ENCODE measurements at regions not wholly inside any gene's neighbourhood (a gene's known extent, or its start where the extent isn't known, plus 50 kb on each side); places are given as distances from the start of the nearest gene placed in this dataset.

DNA sequence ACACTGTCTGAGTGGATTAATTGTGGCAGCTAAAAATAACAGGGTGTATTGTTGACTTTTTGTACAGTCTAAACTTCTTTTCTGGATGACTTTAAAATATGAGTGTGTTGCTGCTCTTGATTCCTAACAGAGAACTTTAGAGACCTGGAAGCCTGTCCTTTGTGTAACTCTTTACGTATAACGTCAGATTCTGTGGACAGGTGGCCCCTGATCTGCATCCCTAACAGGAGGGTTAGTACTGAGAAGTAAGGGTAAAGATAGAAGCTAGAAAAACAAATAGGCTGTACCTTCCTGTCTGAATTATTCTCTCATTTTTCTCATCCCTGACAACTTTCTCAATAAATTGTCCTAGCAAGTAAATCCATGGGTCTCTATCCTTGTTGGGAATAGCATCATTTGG is 105.7 kb upstream of the LIMCH1 start:
- H3K9ac ChIP-seq (ENCODE audit: low read depth, low read length), result peak overlapping the region; percentile 22; the same call in 1 of the 2 replicates
- H3K4me1 ChIP-seq (ENCODE audit: insufficient read depth, low read length), result peaks cover 64% of the 10 kb centered on the region
- no peaks in the 10 kb centered on the region for H3K9me3 ChIP-seq (ENCODE audit: control insufficient read depth, insufficient read depth, low read length)
- no peaks in the 10 kb centered on the region for H3K36me3 ChIP-seq (ENCODE audit: insufficient read depth, low read length)

DNA sequence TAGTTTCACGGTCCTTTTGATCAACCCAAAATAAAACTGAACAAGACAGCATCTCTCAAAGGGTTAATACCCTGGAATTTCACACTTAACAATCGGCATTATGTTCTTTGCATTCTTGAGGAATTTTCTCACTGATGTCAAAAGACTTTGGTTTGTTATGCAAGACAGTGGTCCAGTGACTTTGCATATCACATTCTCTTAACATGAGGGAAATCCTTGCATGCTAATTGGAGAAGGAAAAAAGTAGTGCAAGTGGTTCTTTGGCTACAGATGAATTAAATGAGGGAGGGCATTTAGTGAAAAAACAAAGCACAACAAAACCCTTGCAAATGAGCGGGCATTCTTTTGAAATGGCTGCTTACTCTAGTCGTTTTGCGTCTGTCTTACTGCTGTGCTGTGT is 105.1 kb upstream of the LIMCH1 start:
- peaks cover 59% of the 10 kb centered on the region for H3K4me1 ChIP-seq (ENCODE audit: insufficient read depth, low read length)
- no peaks in the 10 kb centered on the region for H3K36me3 ChIP-seq (ENCODE audit: insufficient read depth, low read length)
- no peaks in the 10 kb centered on the region for H3K9me3 ChIP-seq (ENCODE audit: control insufficient read depth, insufficient read depth, low read length)
- 0 out of 2 replicates have a peak overlapping the region, but pooled peaks have one; percentile 22 for H3K9ac ChIP-seq (ENCODE audit: low read depth, low read length)

DNA sequence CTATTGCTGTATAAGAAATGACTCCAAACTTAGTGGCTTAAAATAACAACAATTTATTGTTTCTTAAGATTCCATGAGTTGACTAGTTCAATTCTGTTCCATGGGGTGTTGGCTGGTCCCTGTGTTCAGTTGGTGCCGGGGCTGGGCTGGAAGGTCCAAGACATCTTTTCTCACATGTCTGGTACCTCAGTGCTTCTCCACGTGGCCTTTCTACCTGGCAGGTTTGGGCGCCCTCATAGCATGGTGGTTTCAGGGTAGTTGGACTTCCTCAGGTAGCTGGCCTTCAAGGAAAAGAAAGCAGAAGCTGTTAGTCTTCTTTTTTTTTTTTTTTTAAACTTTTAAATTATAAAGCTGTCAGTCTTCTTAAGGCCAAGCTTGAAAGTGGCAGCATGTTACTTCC is 104.6 kb upstream of the LIMCH1 start:
- Histone ChIP-seq H3K4me1 (ENCODE audit: insufficient read depth, low read length) (peaks cover 55% of the 10 kb centered on the region), H3K36me3 (ENCODE audit: insufficient read depth, low read length) (no peaks in the 10 kb centered on the region), H3K9ac (ENCODE audit: low read depth, low read length) (no peak overlapping the region), H3K9me3 (ENCODE audit: control insufficient read depth, insufficient read depth, low read length) (no peaks in the 10 kb centered on the region)

DNA sequence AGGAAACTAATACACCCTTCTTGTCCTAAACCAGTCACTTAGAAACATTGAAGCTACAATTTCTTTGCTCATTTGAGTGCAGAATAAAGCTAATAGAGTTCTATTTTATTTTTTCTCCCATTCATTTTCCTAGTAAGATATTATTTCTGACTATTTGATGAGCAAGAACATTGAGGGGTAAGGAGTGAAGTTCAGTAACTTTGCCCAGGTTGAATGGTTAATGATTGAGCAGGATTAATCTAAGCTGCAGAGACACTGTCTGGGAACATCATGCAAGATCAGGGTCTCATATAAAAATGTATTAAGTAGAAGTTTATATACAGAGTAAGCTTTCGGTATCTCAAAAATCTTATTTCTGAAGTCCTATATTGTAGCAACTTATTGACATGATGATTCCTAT is 102.4 kb upstream of the LIMCH1 start:
- Histone ChIP-seq H3K9me3 (ENCODE audit: control insufficient read depth, insufficient read depth, low read length) (no peaks in the 10 kb centered on the region), H3K9ac (ENCODE audit: low read depth, low read length) (no peak overlapping the region), H3K36me3 (ENCODE audit: insufficient read depth, low read length) (no peaks in the 10 kb centered on the region), H3K4me1 (ENCODE audit: insufficient read depth, low read length) (peaks cover 51% of the 10 kb centered on the region)

DNA sequence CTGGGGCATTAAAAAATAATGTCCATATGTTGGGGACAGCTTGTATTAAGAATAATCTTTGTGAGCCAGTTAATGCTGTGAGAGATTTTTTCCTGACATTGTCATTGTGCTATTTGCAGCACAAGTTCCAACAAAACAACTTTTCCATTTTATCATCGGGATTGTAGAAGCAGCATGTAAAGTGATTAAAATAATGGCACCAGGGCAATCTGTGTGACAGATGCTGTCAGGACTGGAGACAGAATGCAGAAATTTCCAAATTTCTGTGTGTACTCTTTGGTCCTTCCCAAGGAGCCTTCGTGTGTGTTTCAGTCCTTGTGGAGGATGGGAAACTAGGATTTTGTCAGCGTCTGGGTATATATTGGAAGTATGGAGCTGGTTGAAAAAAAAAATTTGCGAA is 101.5 kb upstream of the LIMCH1 start:
- Histone ChIP-seq H3K36me3 (ENCODE audit: insufficient read depth, low read length) (no peaks in the 10 kb centered on the region), H3K4me1 (ENCODE audit: insufficient read depth, low read length) (peaks cover 46% of the 10 kb centered on the region), H3K9ac (ENCODE audit: low read depth, low read length) (no peak overlapping the region), H3K9me3 (ENCODE audit: control insufficient read depth, insufficient read depth, low read length) (no peaks in the 10 kb centered on the region)

DNA sequence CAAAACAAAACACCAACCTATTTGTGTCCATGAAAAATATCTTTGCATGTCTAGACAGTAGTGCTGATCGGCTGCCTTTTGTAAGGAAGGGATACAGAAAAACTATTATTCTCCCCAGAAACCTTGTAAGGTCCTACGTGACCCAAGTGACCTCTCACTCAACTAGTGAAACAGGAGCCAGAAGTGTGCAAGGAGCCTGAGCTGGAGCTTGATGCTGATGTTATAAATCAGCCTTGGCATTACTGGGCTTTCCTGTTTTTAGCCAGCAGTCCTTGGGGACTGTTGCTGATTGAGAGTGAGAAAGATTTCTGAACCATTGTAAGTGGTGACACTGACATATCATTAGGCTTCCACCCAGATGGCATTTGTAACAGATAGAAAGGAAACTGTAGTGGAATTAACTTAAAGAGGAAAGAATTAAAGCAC is 100.8 kb upstream of the LIMCH1 start:
- no peak overlapping the region for H3K9ac ChIP-seq (ENCODE audit: low read depth, low read length)
- H3K4me1 ChIP-seq (ENCODE audit: insufficient read depth, low read length), result peaks cover 40% of the 10 kb centered on the region
- H3K36me3 ChIP-seq (ENCODE audit: insufficient read depth, low read length), result no peaks in the 10 kb centered on the region
- H3K9me3 ChIP-seq (ENCODE audit: control insufficient read depth, insufficient read depth, low read length), result no peaks in the 10 kb centered on the region

DNA sequence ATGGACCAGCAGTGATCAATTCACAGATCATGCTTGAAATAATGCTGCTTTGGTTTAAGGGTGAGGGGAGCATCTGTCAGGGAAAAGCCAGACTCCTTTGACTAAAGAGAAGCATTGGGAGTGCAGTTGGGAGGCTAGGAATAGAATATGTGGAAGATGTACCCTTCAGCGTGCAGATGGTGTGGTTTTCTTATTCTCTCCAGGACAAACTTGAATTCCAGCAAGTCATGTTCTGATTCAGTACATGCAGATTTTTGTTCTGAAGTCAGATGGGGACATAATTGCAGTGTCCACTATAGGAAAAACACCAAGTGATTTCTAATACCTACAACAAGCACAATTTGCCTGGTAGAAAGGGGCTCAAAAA is 99.0 kb upstream of the LIMCH1 start:
- Histone ChIP-seq H3K9ac (ENCODE audit: low read depth, low read length) (no peak overlapping the region), H3K36me3 (ENCODE audit: insufficient read depth, low read length) (no peaks in the 10 kb centered on the region), H3K4me1 (ENCODE audit: insufficient read depth, low read length) (peaks cover 25% of the 10 kb centered on the region), H3K9me3 (ENCODE audit: control insufficient read depth, insufficient read depth, low read length) (no peaks in the 10 kb centered on the region)

DNA sequence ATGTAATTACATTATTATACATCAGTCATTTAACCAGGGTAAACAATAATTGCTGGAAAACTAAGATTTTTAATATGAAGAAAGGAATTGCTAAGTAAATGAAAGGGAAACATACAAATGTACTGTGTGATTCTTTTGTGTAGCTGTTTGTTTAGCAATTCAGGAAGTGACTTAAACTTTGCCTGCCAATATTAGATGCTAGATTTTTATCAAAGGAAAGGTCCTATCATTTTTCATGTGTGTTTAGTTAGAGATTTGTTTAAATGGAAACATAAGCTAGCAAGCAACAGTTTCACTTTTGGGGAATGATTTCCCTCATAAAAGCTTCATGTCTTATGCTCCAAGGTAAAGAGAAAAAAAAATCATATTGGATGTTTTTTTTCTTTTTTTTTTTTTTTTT is 95.1 kb upstream of the LIMCH1 start:
- H3K9ac ChIP-seq (ENCODE audit: low read depth, low read length), result no peak overlapping the region
- no peaks in the 10 kb centered on the region for H3K9me3 ChIP-seq (ENCODE audit: control insufficient read depth, insufficient read depth, low read length)
- H3K4me1 ChIP-seq (ENCODE audit: insufficient read depth, low read length), result peaks cover 5% of the 10 kb centered on the region
- no peaks in the 10 kb centered on the region for H3K36me3 ChIP-seq (ENCODE audit: insufficient read depth, low read length)

DNA sequence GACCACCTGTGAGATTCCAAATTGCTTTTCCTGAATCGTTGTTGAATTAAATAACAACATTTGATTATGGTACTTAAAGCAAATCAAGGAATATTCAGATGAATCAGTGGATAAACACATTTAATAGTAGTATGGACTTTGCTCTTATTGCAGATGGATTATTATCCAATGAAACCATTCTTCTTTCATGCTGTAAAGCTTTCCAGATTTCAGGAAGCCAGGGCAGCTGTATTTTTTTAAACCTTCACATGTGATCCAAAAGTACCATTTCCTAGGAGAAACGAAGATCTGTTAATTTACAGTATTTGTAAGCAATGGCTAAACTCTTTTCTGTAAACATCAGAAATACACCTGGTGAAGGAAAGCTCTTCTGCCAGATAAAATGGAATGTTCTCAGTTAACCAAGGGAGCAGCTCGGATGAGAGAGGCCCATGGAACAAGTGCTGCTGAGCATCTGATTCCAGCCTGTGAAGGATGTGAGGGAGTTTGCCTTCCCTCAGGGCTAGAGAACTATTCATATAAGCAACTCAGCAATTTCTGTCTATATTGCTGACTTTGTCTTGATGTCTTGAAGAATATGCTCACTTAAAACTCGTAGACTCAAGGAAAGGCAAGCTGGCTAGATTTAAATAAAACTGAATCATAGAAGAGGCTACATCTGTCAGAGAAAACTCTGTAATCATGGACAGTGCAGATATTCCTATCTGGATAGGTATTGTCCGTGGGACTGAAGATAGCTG is 94.4 kb upstream of the LIMCH1 start:
- Histone ChIP-seq H3K9ac (ENCODE audit: low read depth, low read length) (no peak overlapping the region), H3K36me3 (ENCODE audit: insufficient read depth, low read length) (no peaks in the 10 kb centered on the region), H3K4me1 (ENCODE audit: insufficient read depth, low read length) (peaks cover 4% of the 10 kb centered on the region), H3K9me3 (ENCODE audit: control insufficient read depth, insufficient read depth, low read length) (no peaks in the 10 kb centered on the region)

DNA sequence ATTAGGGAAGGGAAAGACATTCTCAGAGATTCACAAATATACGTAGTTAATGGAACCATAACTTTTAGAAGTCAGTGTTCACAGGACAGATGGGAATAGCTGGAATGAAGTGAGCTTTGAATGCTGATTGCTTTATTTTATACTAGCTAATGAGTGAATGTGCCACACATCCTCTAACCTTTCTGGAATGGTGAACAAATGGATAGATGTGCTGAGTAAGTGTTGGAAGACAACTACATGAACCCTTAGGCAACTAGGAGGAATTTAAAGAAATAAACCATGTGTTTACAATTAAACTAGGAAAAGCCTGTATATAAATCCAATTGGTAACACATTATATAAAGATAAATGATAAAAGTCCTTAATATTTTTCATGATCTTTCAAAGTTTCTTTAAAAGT is 91.6 kb upstream of the LIMCH1 start:
- H3K9me3 ChIP-seq (ENCODE audit: control insufficient read depth, insufficient read depth, low read length), result no peaks in the 10 kb centered on the region
- H3K9ac ChIP-seq (ENCODE audit: low read depth, low read length), result no peak overlapping the region
- H3K36me3 ChIP-seq (ENCODE audit: insufficient read depth, low read length), result no peaks in the 10 kb centered on the region
- 0 out of 2 replicates have a peak, but pooled peaks cover under 1% of the 10 kb centered on the region for H3K4me1 ChIP-seq (ENCODE audit: insufficient read depth, low read length)

DNA sequence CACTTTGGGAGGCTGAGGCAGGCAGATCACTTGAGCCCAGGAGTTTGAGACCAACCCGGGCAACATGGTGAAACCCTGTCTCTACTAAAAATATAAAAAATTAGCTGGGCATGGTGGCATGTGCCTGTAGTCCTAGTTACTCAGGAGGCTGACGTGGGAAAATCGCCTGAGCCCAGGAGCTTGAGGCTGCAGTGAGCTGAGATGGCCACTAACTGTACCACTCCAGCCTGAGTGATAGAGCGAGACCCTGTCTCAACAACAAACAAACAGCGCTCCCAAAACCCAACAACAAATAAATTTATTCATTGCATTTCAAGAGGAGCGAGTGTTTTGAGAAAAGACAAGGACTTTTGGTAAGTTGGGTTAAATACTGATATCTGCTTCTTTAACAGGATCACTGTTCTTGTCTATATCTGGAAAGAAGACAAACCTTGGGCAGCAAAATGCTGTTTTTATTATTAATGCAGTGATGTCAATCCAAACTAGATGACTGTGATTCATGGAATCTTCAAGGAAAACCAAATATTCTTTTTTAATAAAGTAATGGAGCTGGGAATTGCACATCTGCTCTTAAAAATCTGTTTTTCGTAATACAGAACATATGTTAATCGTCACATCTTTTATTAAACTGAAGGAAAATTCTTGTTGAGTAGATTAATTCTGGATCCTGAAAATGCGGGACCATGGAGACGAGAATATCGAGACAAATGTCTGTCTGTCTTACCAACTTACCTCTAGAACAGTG is 90.8 kb upstream of the LIMCH1 start:
- Histone ChIP-seq H3K36me3 (ENCODE audit: insufficient read depth, low read length) (no peaks in the 10 kb centered on the region), H3K9me3 (ENCODE audit: control insufficient read depth, insufficient read depth, low read length) (no peaks in the 10 kb centered on the region), H3K9ac (ENCODE audit: low read depth, low read length) (no peak overlapping the region), H3K4me1 (ENCODE audit: insufficient read depth, low read length) (peaks cover 6% of the 10 kb centered on the region; the same call in 1 of the 2 replicates)

DNA sequence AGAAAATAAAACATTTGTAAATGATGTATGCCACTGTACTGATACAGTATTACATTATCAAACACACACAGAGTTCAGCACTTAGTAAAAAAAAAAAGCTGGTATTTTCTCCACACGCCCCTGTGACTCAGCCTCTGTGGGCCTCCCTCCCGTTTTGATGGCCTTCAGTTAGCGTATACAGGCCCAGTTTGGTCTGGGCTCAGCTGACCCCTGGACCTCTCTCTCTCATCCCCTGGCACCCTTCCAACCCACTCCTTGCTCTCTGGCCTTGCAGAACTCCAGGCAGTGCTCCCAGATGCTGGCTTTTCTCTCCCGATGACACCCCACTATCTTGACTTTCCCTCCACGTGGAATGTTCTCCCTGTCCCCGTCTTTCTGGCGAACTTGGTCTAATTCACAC is 89.0 kb upstream of the LIMCH1 start:
- Histone ChIP-seq H3K4me1 (ENCODE audit: insufficient read depth, low read length) (peaks cover 14% of the 10 kb centered on the region), H3K9me3 (ENCODE audit: control insufficient read depth, insufficient read depth, low read length) (no peaks in the 10 kb centered on the region), H3K36me3 (ENCODE audit: insufficient read depth, low read length) (no peaks in the 10 kb centered on the region), H3K9ac (ENCODE audit: low read depth, low read length) (no peak overlapping the region)

DNA sequence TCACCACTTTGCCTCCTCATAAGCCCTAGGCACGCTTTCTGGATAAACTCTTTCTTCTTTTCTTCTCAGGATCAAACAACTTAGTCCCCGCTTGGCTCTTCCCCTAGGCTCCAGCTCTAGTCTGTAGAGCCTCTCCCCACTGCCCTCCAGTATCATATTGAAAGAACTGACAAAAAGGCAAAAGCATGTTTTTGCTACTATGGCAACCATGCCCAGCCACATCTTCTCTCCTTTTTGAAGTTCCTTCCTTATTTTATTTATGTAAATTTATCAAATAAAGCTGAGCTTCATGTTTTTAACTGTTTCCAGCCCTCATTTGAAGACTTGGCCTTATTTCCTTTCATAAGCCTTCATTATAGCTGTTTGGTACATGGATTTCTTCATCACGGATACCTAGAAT is 86.0 kb upstream of the LIMCH1 start:
- no peaks in the 10 kb centered on the region for H3K9me3 ChIP-seq (ENCODE audit: control insufficient read depth, insufficient read depth, low read length)
- no peaks in the 10 kb centered on the region for H3K36me3 ChIP-seq (ENCODE audit: insufficient read depth, low read length)
- peaks cover 44% of the 10 kb centered on the region for H3K4me1 ChIP-seq (ENCODE audit: insufficient read depth, low read length)
- no peak overlapping the region for H3K9ac ChIP-seq (ENCODE audit: low read depth, low read length)

DNA sequence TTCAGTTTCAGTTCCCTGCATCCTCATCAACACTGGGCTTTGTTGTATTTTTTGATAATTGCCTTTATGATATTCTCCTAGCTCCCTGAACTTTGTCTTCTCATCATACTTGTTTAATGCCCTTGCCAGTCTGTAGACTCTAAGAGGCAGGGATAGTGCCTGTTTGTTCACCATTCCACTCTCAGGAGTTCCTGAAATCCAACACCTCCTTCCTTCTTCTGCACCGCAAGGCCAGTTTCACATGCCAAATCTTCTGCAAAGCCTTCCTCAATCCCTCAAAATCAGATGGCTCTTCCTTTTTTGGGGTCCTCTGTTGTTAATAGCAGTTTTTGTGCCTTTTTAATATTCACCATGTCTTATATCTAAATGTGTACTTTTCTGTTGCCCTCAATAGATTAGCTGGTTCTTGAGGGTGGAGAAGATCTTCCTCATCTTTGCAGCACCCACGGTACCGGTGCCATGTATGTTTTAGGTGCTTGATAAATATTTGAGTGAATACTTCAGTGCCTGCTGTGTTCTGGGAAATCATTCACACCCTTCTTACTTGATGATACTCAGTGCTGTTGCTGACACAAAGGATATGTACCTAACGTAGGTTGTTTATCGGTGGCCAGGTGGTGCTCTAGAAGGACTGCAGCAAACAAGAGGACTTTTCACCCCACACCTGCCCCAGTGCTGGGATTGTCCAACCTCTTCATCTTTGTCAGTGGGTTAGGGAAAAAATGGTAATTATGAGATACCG is 85.3 kb upstream of the LIMCH1 start:
- Histone ChIP-seq H3K9me3 (ENCODE audit: control insufficient read depth, insufficient read depth, low read length) (no peaks in the 10 kb centered on the region), H3K4me1 (ENCODE audit: insufficient read depth, low read length) (peaks cover 45% of the 10 kb centered on the region), H3K9ac (ENCODE audit: low read depth, low read length) (no peak overlapping the region), H3K36me3 (ENCODE audit: insufficient read depth, low read length) (no peaks in the 10 kb centered on the region)

Measured in ES-I3 (cell line).